ENCODE measurements at regions not wholly inside any gene's neighbourhood (a gene's known extent, or its start where the extent isn't known, plus 50 kb on each side); places are given as distances from the start of the nearest gene placed in this dataset.
"Not testable (repeated sequence)": the region's sequence is repeated elsewhere in the genome, so short reads cannot be mapped to it uniquely, and the experiment has no call there.

GRCh38 chr15:96870580-96870979 is 540.1 kb downstream of the NR2F2 start:
- Histone ChIP-seq H3K4me1 (no peaks in the 10 kb centered on the region), H3K27ac (no peak overlapping the region), H3K9me3 (no peaks in the 10 kb centered on the region), H3K36me3 (no peaks in the 10 kb centered on the region), H3K4me3 (no peak overlapping the region), H3K27me3 (no peaks in the 10 kb centered on the region)
- TF ChIP-seq POLR2A (IDR thresholded peaks at IDR 0.05) = no peak
- no peak for TF ChIP-seq CTCF (IDR thresholded peaks at IDR 0.05 in 4 of 5, conservative IDR thresholded peaks at IDR 0.05 in 1 of 5)
- ATAC-seq = no peak
- intact Hi-C loops (cut with DNase I; ENCODE audit: low total_unique reads) (no loop called here), in situ Hi-C loops (cut with MboI; ENCODE audit: low sequenced_read_pairs in 4 of 4) (no loop called here)
- no peak for DNase-seq

- in situ Hi-C loops (cut with MboI; ENCODE audit: low sequenced_read_pairs in 4 of 4) = loop anchor here in 1 of 4 donors (25.0 kb wide), 1 partner anchor 515 kb away; no protein-coding TSS in a partner anchor
- H3K9me3 ChIP-seq; intact Hi-C loops (cut with DNase I; ENCODE audit: low total_unique reads); DNase-seq; H3K27ac ChIP-seq; H3K27me3 ChIP-seq; H3K36me3 ChIP-seq; ATAC-seq; H3K4me3 ChIP-seq; H3K4me1 ChIP-seq: not testable (repeated sequence)
Observed at GRCh38 chr15:96877442-96877841, 546.9 kb downstream of the NR2F2 start.

- ATAC-seq = no peak
- DNase-seq = no peak
- no peak overlapping the region for H3K4me3 ChIP-seq
- TF ChIP-seq POLR2A (IDR thresholded peaks at IDR 0.05) = no peak
- no peak for TF ChIP-seq CTCF (IDR thresholded peaks at IDR 0.05 in 4 of 5, conservative IDR thresholded peaks at IDR 0.05 in 1 of 5)
- no peaks in the 10 kb centered on the region for H3K36me3 ChIP-seq
- H3K27me3 ChIP-seq = no peaks in the 10 kb centered on the region
- no peak overlapping the region for H3K27ac ChIP-seq
- intact Hi-C loops (cut with DNase I; ENCODE audit: low total_unique reads) = no loop called here
- no peaks in the 10 kb centered on the region for H3K9me3 ChIP-seq
- in situ Hi-C loops (cut with MboI; ENCODE audit: low sequenced_read_pairs in 4 of 4) = loop anchor here in 1 of 4 donors (25.0 kb wide), 1 partner anchor 516 kb away; no protein-coding TSS in a partner anchor
- no peaks in the 10 kb centered on the region for H3K4me1 ChIP-seq
Observed at GRCh38 chr15:96878129-96878528, 547.6 kb downstream of the NR2F2 start.

GRCh38 chr15:96882121-96882772 is 551.7 kb downstream of the NR2F2 start:
- Histone ChIP-seq H3K9me3 (no peaks in the 10 kb centered on the region), H3K27me3 (no peaks in the 10 kb centered on the region), H3K4me3 (no peak overlapping the region), H3K36me3 (no peaks in the 10 kb centered on the region), H3K4me1 (no peaks in the 10 kb centered on the region), H3K27ac (no peak overlapping the region)
- TF ChIP-seq CTCF (IDR thresholded peaks at IDR 0.05 in 4 of 5, conservative IDR thresholded peaks at IDR 0.05 in 1 of 5) = no peak
- TF ChIP-seq POLR2A (IDR thresholded peaks at IDR 0.05) = no peak
- in situ Hi-C loops (cut with MboI; ENCODE audit: low sequenced_read_pairs in 4 of 4) = loop anchor here in 1 of 4 donors (25.0 kb wide), 1 partner anchor 520 kb away; no protein-coding TSS in a partner anchor
- intact Hi-C loops (cut with DNase I; ENCODE audit: low total_unique reads) = no loop called here
- DNase-seq = no peak
- no peak for ATAC-seq

- intact Hi-C loops (cut with DNase I; ENCODE audit: low total_unique reads) = no loop called here
- Histone ChIP-seq H3K9me3 (no peaks in the 10 kb centered on the region), H3K4me3 (no peak overlapping the region), H3K27me3 (no peaks in the 10 kb centered on the region), H3K27ac (no peak overlapping the region), H3K4me1 (no peaks in the 10 kb centered on the region), H3K36me3 (no peaks in the 10 kb centered on the region)
- ATAC-seq (no peak), DNase-seq (no peak)
- in situ Hi-C loops (cut with MboI; ENCODE audit: low sequenced_read_pairs in 4 of 4) = loop anchor here in 1 of 4 donors (25.0 kb wide), 1 partner anchor 525 kb away; no protein-coding TSS in a partner anchor
- TF ChIP-seq CTCF (IDR thresholded peaks at IDR 0.05 in 4 of 5, conservative IDR thresholded peaks at IDR 0.05 in 1 of 5) = no peak
- no peak for TF ChIP-seq POLR2A (IDR thresholded peaks at IDR 0.05)
Observed at GRCh38 chr15:96887730-96888129, 557.2 kb downstream of the NR2F2 start.

Data from gastrocnemius medialis (tissue), 4 donors.